ENCODE measurements at regions not wholly inside any gene's neighbourhood (a gene's known extent, or its start where the extent isn't known, plus 50 kb on each side); places are given as distances from the start of the nearest gene placed in this dataset.

DNA sequence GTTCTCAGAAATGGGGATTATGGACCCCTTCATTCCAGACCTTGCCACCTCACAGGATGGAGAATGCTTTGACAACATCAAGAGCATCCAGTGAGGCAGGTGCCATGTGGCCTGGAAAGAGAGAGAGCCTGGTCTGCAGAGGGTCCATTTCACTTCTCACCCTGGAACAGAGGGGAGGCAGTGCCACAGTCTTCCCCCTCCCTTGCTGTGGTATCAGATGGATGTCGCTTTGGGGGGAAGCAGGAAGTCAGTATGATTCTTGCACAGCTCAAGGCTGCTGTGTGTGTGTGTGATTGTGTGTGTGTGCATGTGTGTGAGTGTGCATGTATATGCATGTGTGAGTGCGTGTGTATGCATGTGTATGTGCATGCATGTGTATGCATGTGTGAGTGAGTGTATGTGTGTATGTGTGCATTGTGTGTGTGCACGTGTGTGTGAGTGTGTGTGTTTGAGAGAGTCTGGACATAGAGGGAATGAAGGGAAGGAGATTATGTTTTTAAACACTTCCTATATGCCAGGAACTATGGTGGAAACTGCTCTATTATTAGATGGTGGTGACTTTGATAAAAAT, 328.6 kb upstream of the CLNK start:
- ChIA-PET CTCF (no interaction called here), POLR2A (no interaction called here)
- Histone ChIP-seq H3K4me3 (ENCODE audit: low read depth, low read length) (no peak overlapping the region), H3K9me3 (ENCODE audit: control insufficient read depth, insufficient read depth, low read depth, low read length) (no peaks in the 10 kb centered on the region), H3K27ac (ENCODE audit: extremely low read depth, low read depth, low read length) (no peak overlapping the region), H3K36me3 (ENCODE audit: control insufficient read depth in 2 of 2, insufficient read depth in 1 of 2, low read length in 2 of 2) (no peaks in the 10 kb centered on the region), H3K4me1 (ENCODE audit: control insufficient read depth, insufficient read depth, low read length) (no peaks in the 10 kb centered on the region)
- TF ChIP-seq ZNF335 (tag by site-specific recombination; conservative IDR thresholded peaks at IDR 0.05) (no peak), ZEB2 (tag by site-specific recombination; IDR thresholded peaks at IDR 0.05) (no peak), ZFP69B (tag by site-specific recombination; IDR thresholded peaks at IDR 0.05) (no peak), ZNF391 (tag by site-specific recombination; IDR thresholded peaks at IDR 0.05; ENCODE audit: borderline replicate concordance, low read depth) (no peak), ZBTB17 (tag by site-specific recombination; IDR thresholded peaks at IDR 0.05) (no peak), ZNF324 (tag by site-specific recombination; IDR thresholded peaks at IDR 0.05) (no peak)
- TF ChIP-seq, protein P1, sequence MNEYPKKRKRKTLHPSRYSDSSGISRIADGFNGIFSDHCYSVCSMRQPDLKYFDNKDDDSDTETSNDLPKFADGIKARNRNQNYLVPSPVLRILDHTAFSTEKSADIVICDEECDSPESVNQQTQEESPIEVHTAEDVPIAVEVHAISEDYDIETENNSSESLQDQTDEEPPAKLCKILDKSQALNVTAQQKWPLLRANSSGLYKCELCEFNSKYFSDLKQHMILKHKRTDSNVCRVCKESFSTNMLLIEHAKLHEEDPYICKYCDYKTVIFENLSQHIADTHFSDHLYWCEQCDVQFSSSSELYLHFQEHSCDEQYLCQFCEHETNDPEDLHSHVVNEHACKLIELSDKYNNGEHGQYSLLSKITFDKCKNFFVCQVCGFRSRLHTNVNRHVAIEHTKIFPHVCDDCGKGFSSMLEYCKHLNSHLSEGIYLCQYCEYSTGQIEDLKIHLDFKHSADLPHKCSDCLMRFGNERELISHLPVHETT (tag by site-specific recombination; IDR thresholded peaks at IDR 0.05): no peak
- TF ChIP-seq, protein P2, sequence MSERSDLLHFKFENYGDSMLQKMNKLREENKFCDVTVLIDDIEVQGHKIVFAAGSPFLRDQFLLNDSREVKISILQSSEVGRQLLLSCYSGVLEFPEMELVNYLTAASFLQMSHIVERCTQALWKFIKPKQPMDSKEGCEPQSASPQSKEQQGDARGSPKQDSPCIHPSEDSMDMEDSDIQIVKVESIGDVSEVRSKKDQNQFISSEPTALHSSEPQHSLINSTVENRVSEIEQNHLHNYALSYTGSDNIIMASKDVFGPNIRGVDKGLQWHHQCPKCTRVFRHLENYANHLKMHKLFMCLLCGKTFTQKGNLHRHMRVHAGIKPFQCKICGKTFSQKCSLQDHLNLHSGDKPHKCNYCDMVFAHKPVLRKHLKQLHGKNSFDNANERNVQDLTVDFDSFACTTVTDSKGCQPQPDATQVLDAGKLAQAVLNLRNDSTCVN (tag by site-specific recombination; optimal IDR thresholded peaks at IDR 0.05): no peak
- TF ChIP-seq, protein P3, sequence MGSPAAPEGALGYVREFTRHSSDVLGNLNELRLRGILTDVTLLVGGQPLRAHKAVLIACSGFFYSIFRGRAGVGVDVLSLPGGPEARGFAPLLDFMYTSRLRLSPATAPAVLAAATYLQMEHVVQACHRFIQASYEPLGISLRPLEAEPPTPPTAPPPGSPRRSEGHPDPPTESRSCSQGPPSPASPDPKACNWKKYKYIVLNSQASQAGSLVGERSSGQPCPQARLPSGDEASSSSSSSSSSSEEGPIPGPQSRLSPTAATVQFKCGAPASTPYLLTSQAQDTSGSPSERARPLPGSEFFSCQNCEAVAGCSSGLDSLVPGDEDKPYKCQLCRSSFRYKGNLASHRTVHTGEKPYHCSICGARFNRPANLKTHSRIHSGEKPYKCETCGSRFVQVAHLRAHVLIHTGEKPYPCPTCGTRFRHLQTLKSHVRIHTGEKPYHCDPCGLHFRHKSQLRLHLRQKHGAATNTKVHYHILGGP (tag by site-specific recombination; IDR thresholded peaks at IDR 0.05): no peak

DNA sequence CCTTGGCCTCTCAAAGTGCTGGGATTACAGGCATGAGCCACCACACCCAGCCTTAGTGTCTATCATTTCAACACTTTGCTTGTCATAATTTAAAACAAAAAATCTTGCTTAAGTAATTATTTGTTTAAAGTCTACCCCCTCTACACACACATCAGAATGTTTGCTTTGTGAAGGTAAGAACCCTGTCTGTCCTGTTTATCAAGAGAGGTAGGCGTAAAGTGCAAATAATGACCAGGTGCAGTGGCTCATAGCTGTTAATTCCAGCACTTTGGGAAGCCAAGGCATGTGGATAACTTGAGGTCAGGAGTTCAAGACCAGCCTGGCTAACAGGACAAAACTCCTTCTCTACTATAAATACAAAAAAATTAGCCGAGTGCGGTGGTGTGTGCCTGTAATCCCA, 326.7 kb upstream of the CLNK start:
- no peak overlapping the region for H3K4me3 ChIP-seq (ENCODE audit: low read depth, low read length)
- ChIA-PET POLR2A (no interaction called here), CTCF (no interaction called here)
- H3K9me3 ChIP-seq (ENCODE audit: control insufficient read depth, insufficient read depth, low read depth, low read length): no peaks in the 10 kb centered on the region
- H3K4me1 ChIP-seq (ENCODE audit: control insufficient read depth, insufficient read depth, low read length): no peaks in the 10 kb centered on the region
- no peaks in the 10 kb centered on the region for H3K36me3 ChIP-seq (ENCODE audit: control insufficient read depth in 2 of 2, insufficient read depth in 1 of 2, low read length in 2 of 2)
- TF ChIP-seq SP3 (tag by site-specific recombination; IDR thresholded peaks at IDR 0.05): no peak
- TF ChIP-seq ZNF202 (tag by site-specific recombination; IDR thresholded peaks at IDR 0.05; ENCODE audit: borderline replicate concordance): no peak
- TF ChIP-seq ZNF610 (tag by site-specific recombination; IDR thresholded peaks at IDR 0.05; ENCODE audit: borderline replicate concordance): no peak
- no peak for TF ChIP-seq ZNF302 (tag by site-specific recombination; IDR thresholded peaks at IDR 0.05; ENCODE audit: low read depth)
- TF ChIP-seq, protein P4, sequence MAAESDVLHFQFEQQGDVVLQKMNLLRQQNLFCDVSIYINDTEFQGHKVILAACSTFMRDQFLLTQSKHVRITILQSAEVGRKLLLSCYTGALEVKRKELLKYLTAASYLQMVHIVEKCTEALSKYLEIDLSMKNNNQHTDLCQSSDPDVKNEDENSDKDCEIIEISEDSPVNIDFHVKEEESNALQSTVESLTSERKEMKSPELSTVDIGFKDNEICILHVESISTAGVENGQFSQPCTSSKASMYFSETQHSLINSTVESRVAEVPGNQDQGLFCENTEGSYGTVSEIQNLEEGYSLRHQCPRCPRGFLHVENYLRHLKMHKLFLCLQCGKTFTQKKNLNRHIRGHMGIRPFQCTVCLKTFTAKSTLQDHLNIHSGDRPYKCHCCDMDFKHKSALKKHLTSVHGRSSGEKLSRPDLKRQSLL (tag by site-specific recombination; IDR thresholded peaks at IDR 0.05): no peak
- no peak for TF ChIP-seq ZNF223 (tag by site-specific recombination; IDR thresholded peaks at IDR 0.05)
- TF ChIP-seq ZNF175 (tag by site-specific recombination; IDR thresholded peaks at IDR 0.05): no peak
- no peak for TF ChIP-seq YY2 (tag by site-specific recombination; IDR thresholded peaks at IDR 0.05)
- no peak for TF ChIP-seq ZNF274 (IDR thresholded peaks at IDR 0.05; ENCODE audit: low read length)
- no peak for TF ChIP-seq ZNF274 (tag by site-specific recombination; IDR thresholded peaks at IDR 0.05; ENCODE audit: borderline replicate concordance)
- TF ChIP-seq, protein P5, sequence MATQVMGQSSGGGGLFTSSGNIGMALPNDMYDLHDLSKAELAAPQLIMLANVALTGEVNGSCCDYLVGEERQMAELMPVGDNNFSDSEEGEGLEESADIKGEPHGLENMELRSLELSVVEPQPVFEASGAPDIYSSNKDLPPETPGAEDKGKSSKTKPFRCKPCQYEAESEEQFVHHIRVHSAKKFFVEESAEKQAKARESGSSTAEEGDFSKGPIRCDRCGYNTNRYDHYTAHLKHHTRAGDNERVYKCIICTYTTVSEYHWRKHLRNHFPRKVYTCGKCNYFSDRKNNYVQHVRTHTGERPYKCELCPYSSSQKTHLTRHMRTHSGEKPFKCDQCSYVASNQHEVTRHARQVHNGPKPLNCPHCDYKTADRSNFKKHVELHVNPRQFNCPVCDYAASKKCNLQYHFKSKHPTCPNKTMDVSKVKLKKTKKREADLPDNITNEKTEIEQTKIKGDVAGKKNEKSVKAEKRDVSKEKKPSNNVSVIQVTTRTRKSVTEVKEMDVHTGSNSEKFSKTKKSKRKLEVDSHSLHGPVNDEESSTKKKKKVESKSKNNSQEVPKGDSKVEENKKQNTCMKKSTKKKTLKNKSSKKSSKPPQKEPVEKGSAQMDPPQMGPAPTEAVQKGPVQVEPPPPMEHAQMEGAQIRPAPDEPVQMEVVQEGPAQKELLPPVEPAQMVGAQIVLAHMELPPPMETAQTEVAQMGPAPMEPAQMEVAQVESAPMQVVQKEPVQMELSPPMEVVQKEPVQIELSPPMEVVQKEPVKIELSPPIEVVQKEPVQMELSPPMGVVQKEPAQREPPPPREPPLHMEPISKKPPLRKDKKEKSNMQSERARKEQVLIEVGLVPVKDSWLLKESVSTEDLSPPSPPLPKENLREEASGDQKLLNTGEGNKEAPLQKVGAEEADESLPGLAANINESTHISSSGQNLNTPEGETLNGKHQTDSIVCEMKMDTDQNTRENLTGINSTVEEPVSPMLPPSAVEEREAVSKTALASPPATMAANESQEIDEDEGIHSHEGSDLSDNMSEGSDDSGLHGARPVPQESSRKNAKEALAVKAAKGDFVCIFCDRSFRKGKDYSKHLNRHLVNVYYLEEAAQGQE (tag by site-specific recombination; IDR thresholded peaks at IDR 0.05): no peak
- TF ChIP-seq MZF1 (tag by site-specific recombination; IDR thresholded peaks at IDR 0.05; ENCODE audit: borderline replicate concordance): no peak
- no peak overlapping the region for H3K27ac ChIP-seq (ENCODE audit: extremely low read depth, low read depth, low read length)
